Naive B cell (primary cell): ENCODE measurements at regions not wholly inside any gene's neighbourhood (a gene's known extent, or its start where the extent isn't known, plus 50 kb on each side); places are given as distances from the start of the nearest gene placed in this dataset.
"Not testable (repeated sequence)": the region's sequence is repeated elsewhere in the genome, so short reads cannot be mapped to it uniquely, and the experiment has no call there.

ENCODE experiments used
- ATAC-seq, 2 donors: fragments of 150-1000 bp; cut with Tn5 transposase; 2 replicates each; pipeline ENCODE4 v1.10.0; 2021; ENCODE audit warnings: low read depth in 2 of 2, mild to moderate bottlenecking in 2 of 2, moderate library complexity in 2 of 2
- DNase-seq: peaks from one replicate; pipeline ENCODE4 v3.0.0; 2022
- H3K27ac Mint-ChIP-seq, 6 donors: one replicate each; pipeline ENCODE4 v1.8.0; 2020 to 2022; ENCODE audit warnings: mild to moderate bottlenecking in 6 of 6, mixed read lengths in 6 of 6, moderate library complexity in 5 of 6, inconsistent platforms in 2 of 6
- H3K27me3 Mint-ChIP-seq, 3 donors: one replicate each; pipeline ENCODE4 v1.8.0; 2021 to 2022; ENCODE audit warnings: mixed read lengths in 3 of 3, mild to moderate bottlenecking in 1 of 3
- H3K36me3 Mint-ChIP-seq, 2 donors: one replicate each; pipeline ENCODE4 v1.8.0; 2020 to 2022; ENCODE audit warnings: mixed read lengths in 2 of 2, inconsistent platforms in 1 of 2, mild to moderate bottlenecking in 1 of 2
- H3K4me1 Mint-ChIP-seq, 3 donors: one replicate each; pipeline ENCODE4 v1.8.0; 2020 to 2022; ENCODE audit warnings: mixed read lengths in 3 of 3, inconsistent platforms in 1 of 3, mild to moderate bottlenecking in 1 of 3, moderate library complexity in 1 of 3
- H3K4me3 Mint-ChIP-seq, 8 donors: one replicate each; pipeline ENCODE4 v1.8.0; 2020 to 2022; ENCODE audit warnings: mild to moderate bottlenecking in 8 of 8, mixed read lengths in 8 of 8, moderate library complexity in 8 of 8, inconsistent platforms in 2 of 8
- H3K9me3 Mint-ChIP-seq, 7 donors: one replicate each; pipeline ENCODE4 v1.8.0; 2020 to 2022; ENCODE audit warnings: mixed read lengths in 7 of 7, mild to moderate bottlenecking in 5 of 7, inconsistent platforms in 2 of 7, moderate library complexity in 1 of 7

DNA sequence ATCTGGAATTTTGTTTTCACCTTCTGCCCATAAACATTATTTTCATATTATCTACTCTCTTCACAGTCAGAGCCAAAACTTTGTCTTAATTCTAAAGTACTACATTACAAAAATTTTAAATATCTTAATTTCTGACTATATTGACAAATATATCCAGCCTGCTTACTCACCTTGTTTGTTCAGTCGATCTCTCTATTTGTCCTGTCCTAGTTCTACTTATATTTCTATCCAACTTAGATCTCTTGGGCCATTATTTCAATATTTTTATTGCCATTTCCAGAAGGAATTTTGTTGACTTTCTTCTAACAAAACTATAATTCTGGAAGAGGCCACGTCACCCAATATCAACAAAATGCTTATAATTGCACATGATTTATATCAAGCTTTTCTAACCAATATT is 652.8 kb upstream of the CTNND2 start:
- Mint-ChIP-seq H3K9me3 (peaks cover 0 to 5% (median 2%) of the 10 kb centered on the region in 7 donors), H3K27ac (no peak overlapping the region), H3K27me3 (no peaks in the 10 kb centered on the region), H3K4me3 (no peak overlapping the region), H3K36me3 (no peaks in the 10 kb centered on the region), H3K4me1 (no peaks in the 10 kb centered on the region)
- ATAC-seq (no peak), DNase-seq (no peak)

DNA sequence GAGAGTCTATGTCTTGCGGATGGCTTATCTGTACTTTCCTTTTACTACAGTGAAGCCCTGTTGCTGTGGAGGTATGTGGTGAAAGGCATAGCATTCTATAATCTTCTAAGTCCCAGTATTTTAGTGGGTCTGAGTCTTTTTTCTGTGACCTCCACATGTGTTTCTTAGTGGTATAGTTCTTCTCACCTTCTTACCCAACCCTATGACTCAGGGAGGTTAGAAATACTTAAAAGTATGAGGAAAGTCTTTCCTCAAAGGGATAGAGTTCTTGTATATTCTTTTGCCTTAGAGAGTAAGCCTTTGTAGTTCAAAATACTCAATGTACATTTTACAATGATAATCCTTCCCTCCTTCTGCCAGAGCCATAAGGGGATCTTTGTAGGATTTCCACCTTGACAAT is 621.9 kb upstream of the CTNND2 start:
- no peaks in the 10 kb centered on the region for H3K27me3 Mint-ChIP-seq
- no peak overlapping the region for H3K27ac Mint-ChIP-seq
- no peak overlapping the region for H3K4me3 Mint-ChIP-seq
- no peaks in the 10 kb centered on the region for H3K36me3 Mint-ChIP-seq
- no peaks in the 10 kb centered on the region for H3K4me1 Mint-ChIP-seq
- peaks cover 0 to 7% (median 3%) of the 10 kb centered on the region in 7 donors for H3K9me3 Mint-ChIP-seq
- no peak for DNase-seq
- ATAC-seq, result no peak

DNA sequence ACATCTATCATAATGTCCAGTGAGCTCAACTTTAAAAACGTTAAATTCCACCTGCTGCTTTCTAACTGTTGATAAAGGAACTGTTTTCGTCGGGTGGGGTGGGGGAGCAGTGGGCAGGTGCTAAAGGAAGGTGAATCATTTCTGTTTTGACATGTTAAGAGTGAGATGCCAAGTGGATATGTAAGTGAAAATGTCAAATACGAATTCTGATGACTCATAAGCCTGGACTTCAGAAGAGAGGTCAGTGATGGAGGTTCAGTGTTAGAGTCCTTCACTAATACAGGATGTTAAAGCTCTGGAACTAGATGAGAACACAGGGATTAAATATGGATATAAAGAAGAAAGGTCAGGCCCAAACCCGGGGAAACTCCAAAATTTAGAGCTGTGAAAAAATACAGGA is 617.9 kb upstream of the CTNND2 start:
- no peak for ATAC-seq
- H3K36me3 Mint-ChIP-seq, result no peaks in the 10 kb centered on the region
- DNase-seq, result no peak
- no peak overlapping the region for H3K27ac Mint-ChIP-seq
- no peaks in the 10 kb centered on the region for H3K27me3 Mint-ChIP-seq
- no peaks in the 10 kb centered on the region for H3K4me1 Mint-ChIP-seq
- no peak overlapping the region for H3K4me3 Mint-ChIP-seq
- H3K9me3 Mint-ChIP-seq, result peaks cover 3 to 20% (median 11%) of the 10 kb centered on the region in 7 donors

DNA sequence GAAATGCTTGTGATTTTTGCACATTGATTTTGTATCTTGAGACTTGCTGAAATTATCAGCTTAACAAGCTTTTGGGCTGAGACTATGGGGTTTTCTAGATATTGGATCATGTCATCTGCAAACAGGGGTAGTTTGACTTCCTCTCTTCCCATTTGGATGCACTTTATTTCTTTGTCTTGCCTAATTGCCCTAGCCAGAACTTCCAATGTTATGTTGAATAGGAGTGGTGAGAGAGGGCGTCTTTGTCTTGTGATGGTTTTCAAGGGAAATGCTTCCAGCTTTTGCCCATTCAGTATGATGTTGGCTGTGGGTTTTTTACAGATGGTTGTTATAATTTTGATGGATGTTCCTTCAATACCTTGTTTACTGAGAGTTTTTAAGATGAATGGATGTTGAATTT is 600.7 kb upstream of the CTNND2 start:
- peaks cover 6 to 46% (median 12%) of the 10 kb centered on the region in 7 donors for H3K9me3 Mint-ChIP-seq
- not testable (repeated sequence) for H3K4me3 Mint-ChIP-seq, ATAC-seq, H3K27ac Mint-ChIP-seq, H3K4me1 Mint-ChIP-seq, H3K36me3 Mint-ChIP-seq, H3K27me3 Mint-ChIP-seq, DNase-seq

DNA sequence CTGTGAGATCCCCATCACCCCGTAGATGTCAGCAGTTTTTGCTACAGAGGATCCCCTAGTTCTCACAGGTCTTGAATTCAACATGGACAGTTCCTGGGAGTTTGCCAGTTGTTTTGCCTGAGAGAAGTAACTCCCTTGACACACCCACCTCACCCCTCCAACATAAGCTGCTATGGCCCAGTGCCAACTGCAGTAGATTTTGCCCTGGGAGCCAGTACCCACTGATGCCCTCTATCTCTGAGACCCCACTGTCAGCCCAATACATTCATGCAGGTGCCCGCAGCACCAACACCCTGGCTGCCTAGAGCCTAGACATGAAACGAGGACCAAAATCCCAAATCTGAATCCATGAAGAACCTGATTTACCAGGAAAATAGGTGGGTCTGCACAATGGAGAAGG is 583.9 kb upstream of the CTNND2 start:
- H3K27ac Mint-ChIP-seq, result no peak overlapping the region

DNA sequence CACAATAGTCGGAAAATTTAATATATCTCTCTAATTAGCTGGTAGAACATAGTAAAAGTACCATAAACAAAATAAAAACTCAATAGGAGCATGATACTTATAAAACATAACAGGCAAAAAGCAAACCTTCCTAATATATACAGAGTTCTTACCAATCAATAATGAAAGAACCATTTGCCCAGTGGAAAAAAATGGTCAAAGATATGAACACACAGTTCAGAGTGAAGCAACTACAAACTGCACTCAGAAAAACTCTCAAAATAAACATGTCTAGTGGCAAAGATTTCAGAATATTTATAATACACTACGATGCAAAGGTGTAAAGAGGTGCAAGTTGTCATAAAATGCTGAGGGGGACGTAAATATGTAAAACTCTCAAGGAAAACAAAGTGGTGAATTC is 576.2 kb upstream of the CTNND2 start:
- Mint-ChIP-seq H3K9me3 (peaks cover 0 to 12% (median 10%) of the 10 kb centered on the region in 7 donors), H3K27ac (peak overlapping the region in 1 of 6 donors; percentile 18), H3K27me3 (no peaks in the 10 kb centered on the region), H3K4me3 (no peak overlapping the region), H3K4me1 (no peaks in the 10 kb centered on the region), H3K36me3 (no peaks in the 10 kb centered on the region)
- ATAC-seq (no peak), DNase-seq (no peak)

More for the DNA sequence above, 583.9 kb upstream of the CTNND2 start:
- Mint-ChIP-seq H3K4me3 (no peak overlapping the region), H3K36me3 (peaks cover 0 to 8% of the 10 kb centered on the region in 2 donors), H3K27me3 (no peaks in the 10 kb centered on the region), H3K4me1 (no peaks in the 10 kb centered on the region), H3K9me3 (peaks cover 4 to 18% (median 11%) of the 10 kb centered on the region in 7 donors)
- ATAC-seq (no peak), DNase-seq (no peak)

DNA sequence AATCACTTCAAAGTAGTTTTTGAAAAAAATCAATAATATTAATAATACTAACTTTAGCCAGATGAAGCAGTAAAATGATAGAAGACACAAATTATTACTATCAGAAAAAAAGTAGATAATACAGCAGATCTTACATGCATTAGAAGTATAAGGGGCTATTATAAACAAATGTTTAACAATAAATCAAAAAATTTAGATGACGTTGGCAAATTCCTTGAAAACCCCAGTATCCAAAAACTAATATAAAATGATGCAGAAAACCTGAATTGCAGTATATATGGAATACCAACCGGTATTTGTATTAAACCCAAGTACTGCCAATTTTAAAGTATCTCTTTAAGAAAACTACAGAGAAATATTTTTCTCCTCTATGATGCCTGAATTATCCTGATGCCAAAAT is 573.3 kb upstream of the CTNND2 start:
- no peak overlapping the region for H3K4me3 Mint-ChIP-seq
- no peaks in the 10 kb centered on the region for H3K4me1 Mint-ChIP-seq
- peaks cover 0 to 11% (median 4%) of the 10 kb centered on the region in 7 donors for H3K9me3 Mint-ChIP-seq
- DNase-seq (no peak), ATAC-seq (no peak)
- no peak overlapping the region for H3K27ac Mint-ChIP-seq
- no peaks in the 10 kb centered on the region for H3K27me3 Mint-ChIP-seq
- H3K36me3 Mint-ChIP-seq, result no peaks in the 10 kb centered on the region

DNA sequence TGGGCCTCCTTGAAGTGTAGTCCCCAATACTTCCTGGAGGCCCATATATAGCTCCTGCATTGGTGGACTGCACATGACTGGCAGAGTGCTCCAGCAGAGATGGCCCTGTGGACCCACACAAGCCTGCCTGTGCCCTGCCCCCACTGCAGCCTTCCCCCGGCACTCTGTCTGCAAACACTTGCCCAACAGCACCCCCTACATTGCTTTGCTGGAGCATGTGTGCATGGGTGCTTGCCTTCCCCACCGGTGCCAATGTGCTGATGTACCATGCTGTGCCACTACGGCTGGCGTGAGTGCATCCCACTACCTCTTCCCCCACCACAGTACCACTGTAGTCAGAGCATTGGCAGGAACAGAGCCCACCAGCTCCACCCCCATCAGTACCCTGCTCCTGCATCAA is 563.6 kb upstream of the CTNND2 start:
- Mint-ChIP-seq H3K27ac (no peak overlapping the region), H3K9me3 (peaks cover 12 to 26% (median 17%) of the 10 kb centered on the region in 7 donors), H3K4me3 (peak overlapping the region in 1 of 8 donors; percentile 17), H3K36me3 (no peaks in the 10 kb centered on the region), H3K4me1 (no peaks in the 10 kb centered on the region), H3K27me3 (no peaks in the 10 kb centered on the region)
- DNase-seq, result no peak
- ATAC-seq, result no peak

DNA sequence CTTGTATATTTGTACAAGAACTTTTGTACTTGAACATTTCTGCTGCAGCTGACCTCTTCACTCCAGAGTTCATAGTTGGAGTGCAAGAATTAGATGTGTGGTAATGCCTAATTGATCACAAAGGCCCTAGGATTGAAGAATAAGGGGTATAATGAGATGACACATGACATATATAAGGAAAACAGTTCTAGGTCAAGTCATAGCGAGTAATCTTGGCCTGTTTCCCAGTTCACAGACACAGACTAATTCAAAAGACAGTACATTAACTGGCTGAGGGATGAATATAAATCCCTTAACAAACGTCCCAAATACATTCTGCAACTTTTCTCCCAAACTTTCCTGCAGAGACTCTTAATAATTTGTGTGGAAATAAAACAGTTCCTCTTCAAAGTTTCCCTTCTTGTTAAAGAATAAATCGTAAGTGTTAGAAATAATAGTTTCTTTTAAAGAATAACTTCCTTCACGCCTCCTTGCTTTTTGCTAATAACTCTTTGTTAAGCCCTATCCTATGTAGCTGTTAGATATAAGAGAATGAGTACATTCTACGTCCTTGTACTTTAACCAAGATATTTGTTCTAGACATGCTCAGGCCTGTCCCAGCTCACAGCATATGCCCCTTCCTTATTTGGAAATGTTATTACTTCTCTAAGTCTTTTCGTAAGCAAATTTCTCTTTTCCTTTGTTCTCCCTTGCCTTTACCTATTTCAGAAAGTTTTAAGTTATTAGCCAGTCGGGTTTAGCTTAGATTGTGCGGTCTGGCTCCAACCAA is 556.4 kb upstream of the CTNND2 start:
- Mint-ChIP-seq H3K27me3 (no peaks in the 10 kb centered on the region), H3K27ac (no peak overlapping the region), H3K4me3 (no peak overlapping the region), H3K36me3 (no peaks in the 10 kb centered on the region), H3K9me3 (peaks cover 0 to 11% (median 9%) of the 10 kb centered on the region in 7 donors), H3K4me1 (no peaks in the 10 kb centered on the region)
- DNase-seq (no peak), ATAC-seq (no peak)

DNA sequence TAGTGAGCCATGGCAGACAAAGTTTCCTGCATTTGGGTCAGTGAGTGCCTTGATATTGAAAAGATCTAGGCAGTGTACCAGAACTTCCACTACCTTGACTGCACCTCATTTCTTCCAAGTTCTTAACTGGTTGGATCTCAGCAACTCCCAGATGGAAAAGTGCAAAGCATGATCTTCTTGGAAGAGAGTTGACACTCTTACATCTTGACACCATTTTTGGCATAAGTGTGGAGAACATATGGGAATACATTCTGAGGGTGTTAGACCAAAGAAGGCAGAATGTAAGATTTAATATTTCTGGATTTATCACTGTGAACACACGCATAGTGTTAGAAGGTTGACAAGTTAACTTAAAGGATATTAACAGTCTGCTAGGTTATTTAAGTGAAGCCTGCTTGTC is 555.1 kb upstream of the CTNND2 start:
- H3K27me3 Mint-ChIP-seq, result no peaks in the 10 kb centered on the region
- no peak overlapping the region for H3K27ac Mint-ChIP-seq
- DNase-seq (no peak), ATAC-seq (no peak)
- H3K9me3 Mint-ChIP-seq, result peaks cover 0 to 11% (median 8%) of the 10 kb centered on the region in 7 donors
- no peak overlapping the region for H3K4me3 Mint-ChIP-seq
- no peaks in the 10 kb centered on the region for H3K36me3 Mint-ChIP-seq
- H3K4me1 Mint-ChIP-seq, result no peaks in the 10 kb centered on the region

DNA sequence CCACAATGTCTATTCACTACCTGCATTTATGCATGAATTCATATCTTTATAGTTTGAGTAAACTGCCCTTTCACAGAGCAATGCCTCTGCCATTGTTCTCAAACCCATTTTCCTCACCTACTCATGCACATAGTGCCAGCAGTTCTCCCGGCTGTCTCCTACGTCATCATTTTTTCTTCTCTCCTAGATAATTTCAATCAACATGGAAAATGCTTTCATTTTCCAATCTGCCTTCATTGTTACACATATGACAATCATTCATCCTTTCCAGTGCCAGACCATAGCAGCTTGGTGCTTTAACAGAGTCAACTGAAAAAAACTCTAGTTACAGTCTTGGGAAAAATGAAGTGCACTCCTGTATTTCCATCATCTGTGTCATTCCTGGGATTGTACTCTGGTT is 514.8 kb upstream of the CTNND2 start:
- no peak overlapping the region for H3K4me3 Mint-ChIP-seq
- no peak overlapping the region for H3K27ac Mint-ChIP-seq
- H3K9me3 Mint-ChIP-seq, result peaks cover 0 to 12% (median 0%) of the 10 kb centered on the region in 7 donors
- ATAC-seq (no peak), DNase-seq (no peak)
- no peaks in the 10 kb centered on the region for H3K27me3 Mint-ChIP-seq
- H3K36me3 Mint-ChIP-seq, result no peaks in the 10 kb centered on the region
- no peaks in the 10 kb centered on the region for H3K4me1 Mint-ChIP-seq

DNA sequence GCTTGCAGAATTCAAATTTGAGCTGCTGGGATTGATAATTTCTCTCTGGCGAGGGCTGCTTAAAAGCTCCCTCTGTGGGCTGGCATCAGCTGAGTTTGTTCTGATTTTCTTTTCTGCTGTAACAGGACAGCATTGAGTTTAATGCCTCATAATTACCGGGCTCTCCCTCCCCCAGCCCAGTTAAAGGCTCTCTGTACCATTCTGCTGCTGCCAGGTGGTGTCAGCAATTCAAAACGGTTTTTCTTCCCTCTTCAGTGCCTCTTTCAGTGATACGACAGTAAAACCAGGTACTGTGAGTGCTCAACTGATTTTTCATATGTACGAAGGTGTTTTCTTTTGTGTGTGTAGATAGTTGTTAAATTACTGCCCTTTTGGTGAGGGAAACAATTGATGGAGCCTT is 509.3 kb upstream of the CTNND2 start:
- no peak overlapping the region for H3K27ac Mint-ChIP-seq
- DNase-seq (no peak), ATAC-seq (no peak)
- no peaks in the 10 kb centered on the region for H3K27me3 Mint-ChIP-seq
- H3K9me3 Mint-ChIP-seq, result peaks cover 0 to 9% (median 7%) of the 10 kb centered on the region in 7 donors
- H3K4me1 Mint-ChIP-seq, result no peaks in the 10 kb centered on the region
- no peak overlapping the region for H3K4me3 Mint-ChIP-seq
- H3K36me3 Mint-ChIP-seq, result no peaks in the 10 kb centered on the region

DNA sequence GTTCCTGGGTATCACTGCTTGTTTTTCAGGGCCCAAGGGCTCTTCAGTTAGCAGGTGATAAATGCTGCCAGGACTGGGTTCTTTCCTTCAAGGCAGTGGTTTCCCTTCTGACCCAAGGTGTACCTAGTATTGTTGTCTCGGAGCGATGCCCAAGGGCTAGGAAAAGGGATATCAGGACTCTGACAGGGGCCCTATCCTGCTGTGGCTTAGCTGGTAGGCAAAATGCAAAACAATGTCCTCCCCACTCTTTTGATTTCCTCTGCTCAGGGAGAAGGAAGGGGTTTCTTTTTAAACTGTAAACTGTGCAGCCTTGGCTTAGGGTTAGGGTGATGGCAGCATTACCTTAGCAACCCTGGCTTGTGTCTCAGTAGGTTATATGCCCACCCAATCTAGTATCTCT is 508.8 kb upstream of the CTNND2 start:
- ATAC-seq (no peak), DNase-seq (no peak)
- Mint-ChIP-seq H3K27me3 (no peaks in the 10 kb centered on the region), H3K27ac (no peak overlapping the region), H3K4me1 (no peaks in the 10 kb centered on the region), H3K9me3 (peaks cover 0 to 10% (median 7%) of the 10 kb centered on the region in 7 donors), H3K36me3 (no peaks in the 10 kb centered on the region), H3K4me3 (no peak overlapping the region)

DNA sequence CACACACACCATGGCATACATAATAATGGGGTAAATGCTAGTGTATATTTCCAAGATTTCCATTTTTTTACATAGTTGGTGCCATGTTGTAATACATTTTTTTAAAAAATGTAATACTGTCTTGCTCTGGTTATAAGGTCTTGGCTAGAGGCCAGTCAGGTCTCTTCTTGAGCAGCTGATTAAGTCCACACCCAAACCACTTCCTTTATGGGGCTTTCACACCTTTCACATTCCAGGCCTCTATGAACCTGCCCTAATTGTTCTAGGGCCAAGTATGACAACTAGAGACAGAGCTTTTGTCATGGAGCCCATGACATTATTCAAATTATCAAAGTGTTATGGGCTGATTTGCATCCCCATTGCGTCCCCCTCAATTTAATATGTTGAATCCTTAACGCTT is 495.6 kb upstream of the CTNND2 start:
- Mint-ChIP-seq H3K9me3 (peaks cover 0 to 9% (median 4%) of the 10 kb centered on the region in 7 donors), H3K4me3 (no peak overlapping the region), H3K4me1 (no peaks in the 10 kb centered on the region), H3K36me3 (no peaks in the 10 kb centered on the region), H3K27ac (no peak overlapping the region), H3K27me3 (no peaks in the 10 kb centered on the region)
- DNase-seq (no peak), ATAC-seq (no peak)
